ENCODE measurements at regions not wholly inside any gene's neighbourhood (a gene's known extent, or its start where the extent isn't known, plus 50 kb on each side); places are given as distances from the start of the nearest gene placed in this dataset.

DNA sequence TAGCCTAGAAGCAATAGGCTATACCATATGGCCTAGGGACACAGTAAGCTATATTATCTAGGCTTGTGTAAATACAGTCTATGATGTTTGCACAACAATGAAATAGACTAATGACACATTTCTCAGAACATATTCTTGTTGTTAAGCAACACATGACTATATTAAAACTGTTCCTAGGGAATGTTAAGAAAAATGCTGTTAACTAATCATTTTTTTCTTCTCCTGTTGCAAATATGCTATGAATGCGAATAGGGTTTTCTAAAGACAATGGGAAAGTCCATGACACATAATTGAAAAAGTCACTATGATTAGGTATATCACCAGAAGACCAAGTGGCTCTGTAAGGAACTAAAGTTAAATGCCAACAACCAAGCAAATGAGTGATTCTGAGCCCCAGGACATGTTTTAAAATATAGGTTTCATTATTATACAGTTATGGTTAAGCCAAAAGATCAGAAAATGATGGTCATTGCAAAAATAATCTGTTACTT lies 454.0 kb upstream of the SORCS1 start:
- no peak for TF ChIP-seq POLR2A (IDR thresholded peaks at IDR 0.05)
- TF ChIP-seq, protein P1, sequence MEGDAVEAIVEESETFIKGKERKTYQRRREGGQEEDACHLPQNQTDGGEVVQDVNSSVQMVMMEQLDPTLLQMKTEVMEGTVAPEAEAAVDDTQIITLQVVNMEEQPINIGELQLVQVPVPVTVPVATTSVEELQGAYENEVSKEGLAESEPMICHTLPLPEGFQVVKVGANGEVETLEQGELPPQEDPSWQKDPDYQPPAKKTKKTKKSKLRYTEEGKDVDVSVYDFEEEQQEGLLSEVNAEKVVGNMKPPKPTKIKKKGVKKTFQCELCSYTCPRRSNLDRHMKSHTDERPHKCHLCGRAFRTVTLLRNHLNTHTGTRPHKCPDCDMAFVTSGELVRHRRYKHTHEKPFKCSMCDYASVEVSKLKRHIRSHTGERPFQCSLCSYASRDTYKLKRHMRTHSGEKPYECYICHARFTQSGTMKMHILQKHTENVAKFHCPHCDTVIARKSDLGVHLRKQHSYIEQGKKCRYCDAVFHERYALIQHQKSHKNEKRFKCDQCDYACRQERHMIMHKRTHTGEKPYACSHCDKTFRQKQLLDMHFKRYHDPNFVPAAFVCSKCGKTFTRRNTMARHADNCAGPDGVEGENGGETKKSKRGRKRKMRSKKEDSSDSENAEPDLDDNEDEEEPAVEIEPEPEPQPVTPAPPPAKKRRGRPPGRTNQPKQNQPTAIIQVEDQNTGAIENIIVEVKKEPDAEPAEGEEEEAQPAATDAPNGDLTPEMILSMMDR (IDR thresholded peaks at IDR 0.05), result no peak
